ENCODE measurements at regions not wholly inside any gene's neighbourhood (a gene's known extent, or its start where the extent isn't known, plus 50 kb on each side); places are given as distances from the start of the nearest gene placed in this dataset.

GRCh38 chr1:219500327-219500897 lies 112.5 kb downstream of the ZC3H11B start:
- TF ChIP-seq, protein P1, sequence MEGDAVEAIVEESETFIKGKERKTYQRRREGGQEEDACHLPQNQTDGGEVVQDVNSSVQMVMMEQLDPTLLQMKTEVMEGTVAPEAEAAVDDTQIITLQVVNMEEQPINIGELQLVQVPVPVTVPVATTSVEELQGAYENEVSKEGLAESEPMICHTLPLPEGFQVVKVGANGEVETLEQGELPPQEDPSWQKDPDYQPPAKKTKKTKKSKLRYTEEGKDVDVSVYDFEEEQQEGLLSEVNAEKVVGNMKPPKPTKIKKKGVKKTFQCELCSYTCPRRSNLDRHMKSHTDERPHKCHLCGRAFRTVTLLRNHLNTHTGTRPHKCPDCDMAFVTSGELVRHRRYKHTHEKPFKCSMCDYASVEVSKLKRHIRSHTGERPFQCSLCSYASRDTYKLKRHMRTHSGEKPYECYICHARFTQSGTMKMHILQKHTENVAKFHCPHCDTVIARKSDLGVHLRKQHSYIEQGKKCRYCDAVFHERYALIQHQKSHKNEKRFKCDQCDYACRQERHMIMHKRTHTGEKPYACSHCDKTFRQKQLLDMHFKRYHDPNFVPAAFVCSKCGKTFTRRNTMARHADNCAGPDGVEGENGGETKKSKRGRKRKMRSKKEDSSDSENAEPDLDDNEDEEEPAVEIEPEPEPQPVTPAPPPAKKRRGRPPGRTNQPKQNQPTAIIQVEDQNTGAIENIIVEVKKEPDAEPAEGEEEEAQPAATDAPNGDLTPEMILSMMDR (conservative IDR thresholded peaks at IDR 0.05; ENCODE audit: low read length): no peak
- no peak for TF ChIP-seq EZH2phosphoT487 (IDR thresholded peaks at IDR 0.05; ENCODE audit: borderline replicate concordance, low read depth, low read length)
